Kidney epithelial cell (primary cell): ENCODE measurements at regions not wholly inside any gene's neighbourhood (a gene's known extent, or its start where the extent isn't known, plus 50 kb on each side); places are given as distances from the start of the nearest gene placed in this dataset.
"Not testable (repeated sequence)": the region's sequence is repeated elsewhere in the genome, so short reads cannot be mapped to it uniquely, and the experiment has no call there.

Experiments
- DNase-seq: peaks from one replicate; pipeline ENCODE4 v3.0.0-alpha.2; 2010; ENCODE audit warnings: low read depth
- H3K27me3 ChIP-seq: 2 replicates; pipeline ENCODE4 v1.6.0; 2011; ENCODE audit warnings: low read length; ENCODE audit not compliant: control insufficient read depth, insufficient read depth
- H3K36me3 ChIP-seq: 2 replicates; pipeline ENCODE4 v1.5.1; 2011; ENCODE audit warnings: low read length; ENCODE audit not compliant: control insufficient read depth, insufficient read depth
- H3K4me3 ChIP-seq: 2 replicates; pipeline ENCODE4 v1.5.1; 2011; ENCODE audit warnings: low read depth, mild to moderate bottlenecking, control low read depth, low read length
- CTCF ChIP-seq: IDR thresholded peaks from 2 replicates; pipeline ENCODE4 v1.5.1; 2011; ENCODE audit warnings: mild to moderate bottlenecking, moderate library complexity, low read length, control low read depth, inconsistent platforms; ENCODE audit not compliant: insufficient read depth, poor library complexity, severe bottlenecking

- no peaks in the 10 kb centered on the region for H3K36me3 ChIP-seq
- no peak for DNase-seq
- TF ChIP-seq CTCF: no peak
- H3K27me3 ChIP-seq: no peaks in the 10 kb centered on the region
- H3K4me3 ChIP-seq: no peak overlapping the region
Observed at GRCh38 chr16:75862098-75862386, 135.8 kb upstream of the CPHXL start.

GRCh38 chr16:75864243-75864642 lies 138.0 kb upstream of the CPHXL start:
- H3K4me3 ChIP-seq: no peak overlapping the region
- no peak for DNase-seq
- no peak for TF ChIP-seq CTCF
- no peaks in the 10 kb centered on the region for H3K36me3 ChIP-seq
- H3K27me3 ChIP-seq: no peaks in the 10 kb centered on the region

- H3K36me3 ChIP-seq: no peaks in the 10 kb centered on the region
- H3K4me3 ChIP-seq: no peak overlapping the region
- H3K27me3 ChIP-seq: no peaks in the 10 kb centered on the region
- TF ChIP-seq CTCF: no peak
- DNase-seq: no peak
Observed at GRCh38 chr16:75865736-75866135, 139.4 kb upstream of the CPHXL start.

- no peak for TF ChIP-seq CTCF
- no peak for DNase-seq
- Histone ChIP-seq H3K36me3 (no peaks in the 10 kb centered on the region), H3K4me3 (no peak overlapping the region), H3K27me3 (no peaks in the 10 kb centered on the region)
Observed at GRCh38 chr16:75868636-75869632, 142.6 kb upstream of the CPHXL start.

GRCh38 chr16:75881280-75881679 lies 155.0 kb upstream of the CPHXL start:
- H3K36me3 ChIP-seq, H3K4me3 ChIP-seq, H3K27me3 ChIP-seq, DNase-seq: not testable (repeated sequence)

- Histone ChIP-seq H3K4me3 (no peak overlapping the region), H3K36me3 (no peaks in the 10 kb centered on the region), H3K27me3 (no peaks in the 10 kb centered on the region)
- DNase-seq: no peak
- TF ChIP-seq CTCF: no peak
Observed at GRCh38 chr16:75899163-75899562, 172.9 kb upstream of the CPHXL start.
